CD4-positive, alpha-beta T cell treated with Interferon alpha-2 for 1 hour (primary cell): ENCODE measurements at regions not wholly inside any gene's neighbourhood (a gene's known extent, or its start where the extent isn't known, plus 50 kb on each side); places are given as distances from the start of the nearest gene placed in this dataset.

Source experiments
- DNase-seq, 2 donors: peaks; one replicate each; pipeline ENCODE4 v3.0.0-alpha.2; 2020 to 2022

DNA sequence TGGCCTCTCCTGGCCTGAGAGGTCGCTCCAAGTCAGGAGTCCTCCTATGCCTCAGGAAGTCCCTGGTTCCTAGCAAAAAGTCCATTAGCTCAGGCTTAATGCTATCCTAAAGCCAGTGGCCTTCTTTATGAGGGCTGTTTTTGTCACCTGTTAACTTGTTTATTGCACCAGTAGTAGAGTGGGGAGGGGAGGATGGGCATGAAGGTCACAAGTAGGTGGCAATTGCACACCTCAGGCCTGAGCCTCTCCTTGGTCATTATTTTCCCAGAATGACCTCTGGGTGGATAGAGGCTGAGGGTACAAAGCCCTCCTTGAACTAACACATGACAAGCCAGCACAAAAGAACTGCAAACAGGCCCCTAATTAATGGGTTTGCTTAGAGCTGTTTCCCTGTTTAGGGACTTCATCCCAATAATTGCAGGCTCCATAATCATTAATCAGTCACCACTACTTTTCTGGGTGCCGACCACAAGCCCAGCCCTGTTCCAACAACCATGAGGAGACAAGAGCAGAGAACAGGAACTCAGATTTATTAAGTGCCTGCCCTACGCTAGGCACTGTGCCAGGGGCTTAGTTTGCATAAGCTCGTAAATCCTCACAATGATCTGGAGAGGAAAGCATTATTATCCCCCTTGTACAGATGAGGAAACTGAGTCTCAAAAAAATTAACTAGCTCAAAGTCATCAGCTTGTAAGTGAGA, 123.0 kb upstream of the PKDCC start:
- DNase-seq, result no peak

DNA sequence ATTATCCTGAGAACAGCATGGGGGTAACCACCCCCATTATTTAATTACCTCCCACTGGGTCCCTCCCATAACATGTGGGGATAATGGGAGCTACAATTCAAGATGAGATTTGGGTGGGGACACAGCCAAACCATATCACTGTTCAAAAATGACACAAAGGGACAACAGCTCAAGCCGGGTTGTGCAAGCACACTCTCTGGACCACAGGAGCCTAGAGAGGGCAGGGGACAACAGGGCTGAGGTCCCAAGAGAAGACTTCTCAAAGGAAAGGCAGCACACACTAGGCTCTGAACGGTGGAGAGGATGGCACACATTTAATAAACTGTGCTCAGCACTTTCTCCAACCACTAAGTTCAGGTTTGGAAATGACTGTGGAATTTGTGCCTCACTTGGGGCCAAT, 122.1 kb upstream of the PKDCC start:
- DNase-seq, result no peak

DNA sequence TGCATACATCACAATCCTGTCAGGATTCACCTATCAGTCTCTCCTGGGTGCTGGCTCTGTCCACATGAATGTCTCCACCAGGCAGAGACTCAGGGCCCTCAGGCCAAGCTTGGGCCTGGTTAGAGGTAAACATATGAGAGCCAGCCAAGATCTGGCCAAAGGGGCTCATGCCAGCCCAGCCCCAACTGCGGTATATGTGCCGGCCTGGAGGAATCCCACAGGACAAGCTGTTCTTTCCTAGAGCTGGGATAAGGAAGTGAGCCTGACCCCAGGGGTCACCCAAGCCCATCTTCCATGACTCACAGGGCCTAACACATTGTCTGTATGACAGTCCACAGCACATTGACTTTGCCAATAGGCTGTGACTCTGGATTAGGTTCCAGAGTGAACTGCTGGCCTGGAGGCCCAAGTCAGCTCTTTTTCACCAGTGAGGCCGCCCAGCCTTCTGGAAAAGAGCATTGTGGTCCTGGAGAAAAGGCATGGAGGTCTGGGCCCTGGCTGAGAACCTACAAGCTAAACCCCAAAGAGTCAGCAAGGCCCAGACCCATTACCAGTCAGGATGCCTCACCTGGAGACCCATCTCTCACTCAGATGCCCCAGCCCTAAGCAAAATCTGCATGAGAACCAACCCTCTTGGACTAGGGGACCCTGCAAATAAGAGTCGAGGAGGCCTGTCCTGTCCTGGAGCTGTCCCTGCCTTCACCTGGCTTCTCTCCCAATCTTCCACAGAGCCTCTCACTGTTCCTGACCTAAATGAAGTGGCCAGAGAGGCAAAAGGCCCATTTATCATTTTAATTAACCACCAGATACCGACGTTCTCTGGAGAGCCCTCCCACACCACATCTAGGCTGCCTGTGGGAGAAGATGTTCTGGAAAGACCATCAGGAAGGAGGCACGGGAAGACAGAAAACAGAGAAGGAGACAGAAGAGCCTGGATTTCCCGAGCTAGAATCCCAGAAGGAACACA, 120.9 kb upstream of the PKDCC start:
- no peak for DNase-seq

DNA sequence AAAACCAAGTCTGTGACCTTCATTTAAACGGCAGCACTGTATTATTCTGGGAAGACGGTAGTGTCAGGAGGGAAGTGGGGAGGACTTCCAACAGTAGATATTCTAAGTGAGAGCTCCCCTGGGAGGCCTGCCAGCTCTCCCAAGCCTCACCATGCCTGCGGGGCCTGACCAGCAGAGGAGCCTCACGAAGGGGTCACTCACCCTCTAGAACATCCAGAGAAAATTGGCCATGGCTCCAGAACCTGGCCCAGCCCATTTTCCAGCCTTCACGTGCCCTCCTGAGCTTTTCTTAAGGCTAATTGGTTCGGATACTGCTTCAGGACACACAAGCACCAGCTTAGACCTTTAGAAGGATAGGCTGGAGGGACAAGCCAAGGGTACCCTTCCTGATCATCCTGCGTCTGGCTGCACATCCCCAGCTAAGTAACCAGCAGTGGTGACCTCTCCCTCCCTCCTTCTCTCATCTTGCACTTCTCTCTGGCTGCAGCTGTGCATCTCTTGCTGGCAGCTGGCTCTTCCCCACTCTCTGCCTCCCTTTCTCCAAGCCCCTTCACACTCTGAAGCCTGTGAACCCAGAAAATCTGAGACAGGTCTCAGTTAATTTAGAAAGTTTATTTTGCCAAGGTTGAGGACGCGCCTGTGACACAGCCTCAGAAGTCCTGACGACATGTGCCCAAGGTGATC, 120.1 kb upstream of the PKDCC start:
- DNase-seq, result no peak

DNA sequence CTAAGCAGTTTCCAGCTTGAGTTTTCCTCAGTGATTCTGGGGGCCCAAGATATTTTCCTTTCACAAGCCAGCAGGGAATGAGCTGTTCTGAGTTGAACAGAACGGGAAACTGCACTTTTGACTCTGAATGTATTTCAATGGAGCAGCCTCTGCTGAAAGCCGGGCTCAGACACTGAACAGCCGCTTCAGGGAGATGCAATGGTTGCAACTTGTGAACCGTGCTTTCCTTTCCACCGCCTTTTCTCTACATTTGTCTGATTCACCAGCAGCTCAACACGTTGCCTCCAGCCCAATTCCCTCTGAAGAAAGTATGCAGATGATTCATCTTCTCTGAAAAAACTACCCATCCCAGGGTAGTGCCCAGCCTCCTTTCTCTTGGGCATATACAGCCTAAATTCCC, 119.3 kb upstream of the PKDCC start:
- no peak for DNase-seq

DNA sequence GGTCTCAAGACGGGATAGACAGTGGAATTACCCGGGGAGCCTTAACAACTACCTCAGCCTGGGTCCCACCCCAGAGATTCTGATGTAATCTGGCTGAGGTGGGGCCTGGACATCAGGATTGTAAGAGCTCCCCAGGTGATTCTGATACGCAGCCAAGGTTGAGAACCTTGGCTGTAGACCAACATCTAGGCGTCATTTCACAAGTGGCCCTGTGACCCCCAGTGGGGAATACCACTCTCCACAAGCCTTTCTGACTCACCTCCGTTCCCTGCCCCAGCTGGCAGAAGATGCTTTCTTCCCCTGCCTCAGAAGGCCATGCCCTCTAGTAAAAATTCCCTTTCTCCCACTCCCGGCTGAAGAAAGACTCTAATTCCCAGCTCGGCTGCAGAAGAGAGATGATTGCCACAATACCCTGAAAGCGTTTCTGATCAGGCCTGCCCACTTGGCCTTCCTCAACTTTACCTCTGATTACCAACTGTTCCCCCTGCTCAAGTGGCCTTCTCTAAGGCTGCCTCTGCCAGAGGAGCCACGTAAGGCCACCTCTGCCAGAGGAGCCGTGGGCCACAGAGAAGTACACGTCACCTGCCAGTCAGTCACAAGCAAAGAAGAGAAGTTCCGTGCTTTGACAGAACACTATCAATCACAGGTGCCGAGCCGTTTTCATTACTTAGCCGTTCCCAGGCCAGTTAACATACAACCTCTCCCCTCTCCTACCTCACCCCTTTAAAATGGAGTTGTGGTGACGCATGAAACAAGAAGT, 116.8 kb upstream of the PKDCC start:
- no peak for DNase-seq

DNA sequence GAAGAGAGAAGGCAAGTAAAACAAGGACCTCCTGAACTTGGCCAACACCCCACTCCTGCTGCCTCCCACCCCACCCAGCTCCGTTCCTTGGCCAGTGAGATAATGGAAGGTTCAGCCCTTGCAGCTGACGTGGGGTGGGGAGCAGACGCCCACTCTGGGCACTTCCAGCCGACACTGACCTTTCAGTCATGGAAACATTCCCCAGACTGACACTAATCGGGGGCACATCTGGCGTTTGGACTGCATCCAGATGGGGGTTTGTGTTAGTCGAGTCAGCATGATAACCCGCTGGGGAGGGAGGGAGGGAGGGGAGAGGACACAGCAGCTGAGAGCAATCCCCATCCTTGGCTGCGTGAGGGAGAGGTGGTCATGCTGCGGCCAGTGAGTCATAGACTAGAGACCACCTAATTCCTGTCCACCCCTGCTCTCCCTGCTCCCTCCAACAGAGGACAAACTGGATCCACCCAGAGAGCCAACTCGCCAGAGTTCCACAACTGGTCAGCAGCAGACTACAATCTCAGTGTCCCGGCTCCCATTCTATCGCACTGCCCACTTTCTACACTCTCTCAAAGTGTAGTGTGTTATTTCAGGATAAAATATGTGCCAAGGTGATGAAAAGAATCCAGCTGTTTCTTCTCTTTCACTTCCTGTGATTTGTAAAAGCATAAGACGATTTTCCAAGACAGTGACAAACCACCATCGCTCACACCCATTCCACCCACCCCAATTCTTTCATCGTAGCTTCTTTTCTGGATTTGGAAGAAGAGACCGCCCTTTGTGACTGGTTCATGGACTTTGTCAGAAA, 115.4 kb upstream of the PKDCC start:
- DNase-seq, result no peak

DNA sequence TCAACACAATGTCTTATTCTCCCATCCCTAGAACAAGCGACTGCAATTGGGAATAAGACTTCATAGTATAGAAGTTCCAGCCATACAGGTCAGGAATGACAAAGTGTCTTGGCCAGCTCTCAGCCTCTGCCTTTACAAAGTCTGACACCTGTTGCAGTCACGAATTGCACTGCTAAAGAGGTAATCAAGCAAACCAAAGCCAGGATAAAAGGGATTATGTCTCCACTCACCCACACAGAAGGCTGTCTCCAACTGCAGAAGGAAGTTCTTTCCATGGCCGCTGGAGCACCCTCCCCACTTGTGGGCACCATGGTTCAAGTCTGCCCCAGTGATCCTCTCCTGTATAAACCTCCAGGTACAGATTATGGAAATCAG, 114.8 kb upstream of the PKDCC start:
- DNase-seq, result no peak

DNA sequence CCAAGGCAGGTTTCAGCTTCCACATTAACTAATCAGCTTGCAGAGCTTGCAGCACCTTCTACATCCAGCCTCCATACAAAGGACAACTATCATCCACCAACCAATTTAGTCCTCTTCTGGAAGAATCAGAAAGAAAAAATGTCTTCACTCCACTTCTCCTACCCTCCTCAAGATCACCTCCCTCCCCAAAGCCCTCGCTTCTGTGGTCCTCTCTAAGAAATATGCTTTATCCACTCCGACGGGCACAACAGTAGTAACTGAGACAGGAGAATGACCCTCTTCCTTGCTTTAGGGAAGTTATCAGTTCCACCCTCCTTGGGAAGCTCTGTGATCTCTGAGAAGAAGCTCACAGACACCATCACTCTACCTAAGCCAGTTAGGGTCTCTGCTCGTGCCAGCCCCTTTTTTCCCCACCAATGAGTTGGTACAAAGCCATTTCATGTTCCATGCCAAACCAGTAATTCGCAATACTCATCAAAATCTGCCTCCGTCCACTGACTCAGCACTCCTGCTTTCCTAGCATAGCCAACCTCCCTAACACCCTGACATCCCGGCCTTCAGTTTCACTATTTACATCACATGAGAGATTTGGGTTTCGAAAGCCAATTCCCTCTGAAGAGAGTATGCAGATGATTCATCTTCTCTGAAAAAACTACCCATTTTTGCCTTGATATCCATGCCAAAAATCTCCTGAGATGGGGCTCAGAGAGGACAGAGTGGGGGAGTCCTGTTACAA, 114.1 kb upstream of the PKDCC start:
- DNase-seq, result no peak

DNA sequence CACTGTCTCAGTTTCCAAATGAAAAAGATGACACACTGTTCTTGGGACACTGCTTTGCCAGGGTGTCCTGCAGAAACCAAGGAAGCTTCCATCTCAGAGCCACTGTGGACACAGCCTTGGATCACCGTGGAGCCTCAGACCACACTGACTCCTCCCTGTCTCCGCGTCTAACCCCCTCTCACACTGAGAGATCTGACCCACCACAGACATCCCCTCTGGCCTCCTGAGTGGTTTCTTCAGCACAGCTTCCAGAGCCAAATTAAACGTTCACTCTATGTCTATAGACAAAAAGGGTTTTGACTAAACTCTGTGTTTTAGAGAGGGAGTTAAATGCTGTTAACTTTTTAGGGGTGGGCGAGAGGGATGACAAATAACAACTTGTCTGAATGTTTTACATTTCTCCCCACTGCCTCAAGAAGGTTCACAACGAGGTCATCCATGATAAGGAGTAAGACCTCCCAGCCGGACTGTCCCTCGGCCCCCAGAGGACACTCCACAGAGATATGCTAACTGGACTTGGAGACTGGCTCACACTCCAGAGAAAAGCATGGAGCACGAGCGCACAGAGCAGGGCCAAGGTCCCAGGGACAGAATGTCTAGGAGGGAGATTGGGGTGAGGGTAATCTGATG, 113.4 kb upstream of the PKDCC start:
- no peak for DNase-seq

DNA sequence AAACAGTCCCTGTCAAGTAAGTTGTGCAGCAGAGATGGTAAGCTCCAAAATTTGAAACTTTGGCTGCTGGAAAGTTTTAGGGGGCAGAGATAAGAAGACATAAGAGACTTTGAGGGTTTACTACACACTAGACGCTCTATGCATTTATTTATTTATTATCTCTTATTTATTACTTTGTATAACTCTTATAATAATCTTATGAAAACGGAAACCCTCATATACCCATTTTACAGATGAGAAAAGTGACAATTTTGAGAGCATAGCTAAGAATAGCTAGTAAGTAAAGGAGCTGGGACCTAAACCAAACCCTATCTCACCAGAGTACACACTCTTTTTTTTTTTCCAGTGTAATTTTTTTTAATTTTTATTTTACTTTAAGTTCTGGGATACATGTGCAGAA, 112.8 kb upstream of the PKDCC start:
- no peak for DNase-seq

DNA sequence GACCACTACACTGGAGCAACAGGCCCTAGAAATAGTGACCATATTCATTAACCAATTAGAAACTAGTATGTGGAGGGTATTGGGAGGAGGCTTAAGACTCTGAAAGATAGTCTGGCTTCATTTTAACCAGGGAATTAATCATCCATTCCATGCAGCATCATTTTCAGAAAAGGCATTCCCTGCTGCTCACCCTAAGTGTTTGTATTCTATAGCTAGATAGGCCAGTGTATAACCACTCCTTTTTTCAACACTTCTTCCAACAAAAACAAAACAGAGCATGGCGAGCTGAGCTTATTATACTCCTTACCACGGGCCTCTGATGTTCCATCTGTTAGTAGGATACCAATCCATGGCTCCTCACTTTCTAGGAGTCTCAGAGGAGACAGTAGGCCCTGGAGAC, 112.0 kb upstream of the PKDCC start:
- no peak for DNase-seq

DNA sequence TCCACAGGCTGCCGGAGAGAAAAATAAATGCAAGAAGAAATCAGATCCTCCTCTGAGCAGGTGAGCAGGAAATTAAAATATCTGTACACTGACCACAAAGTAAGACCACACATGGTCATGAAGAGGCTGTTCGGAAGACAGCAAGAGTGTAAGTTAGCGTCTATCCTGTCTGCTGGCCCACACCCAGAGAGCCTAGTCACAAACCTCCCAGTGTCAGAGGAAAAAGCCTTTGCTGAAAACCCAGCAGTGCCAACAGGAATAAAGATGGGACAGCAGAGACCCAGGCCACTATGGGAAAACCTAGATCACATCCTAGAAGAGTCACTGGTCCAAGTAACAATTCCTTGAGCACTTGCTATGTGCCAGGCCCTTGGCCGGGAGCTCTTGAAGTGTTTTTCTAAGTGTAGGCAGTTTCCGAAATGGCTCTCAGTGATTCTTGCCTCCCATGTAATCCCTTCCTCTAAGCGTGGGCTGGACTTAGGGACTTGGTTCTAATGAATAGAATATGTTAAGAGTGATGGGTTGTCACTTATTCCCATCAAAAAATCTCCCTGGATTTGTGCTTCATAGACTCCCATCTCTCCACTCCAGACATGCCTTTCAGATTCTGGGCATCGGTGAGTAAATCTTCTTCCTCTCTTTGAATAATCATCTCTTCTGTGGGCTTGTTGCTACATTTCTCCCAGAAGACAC, 110.9 kb upstream of the PKDCC start:
- no peak for DNase-seq

DNA sequence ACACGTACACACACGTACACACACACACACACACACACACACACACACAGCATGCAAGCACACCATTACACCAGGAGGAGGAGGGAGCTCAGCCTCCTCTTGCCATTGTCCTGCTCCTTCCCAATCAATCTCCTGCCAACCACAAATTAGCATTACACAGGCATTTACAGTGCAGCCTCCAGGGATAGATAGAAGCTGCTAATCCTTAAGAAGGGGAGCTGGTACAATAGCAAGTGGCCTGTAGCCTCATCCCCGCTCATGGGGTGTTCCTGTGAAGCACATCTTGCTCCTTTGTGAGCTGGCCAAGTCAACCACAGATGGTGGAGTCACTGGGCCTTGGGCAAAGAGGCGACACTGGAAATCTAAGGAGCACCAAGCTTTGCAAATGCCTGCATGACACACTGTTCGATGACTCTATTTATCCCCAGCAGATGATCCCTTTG, 110.3 kb upstream of the PKDCC start:
- DNase-seq, result no peak

DNA sequence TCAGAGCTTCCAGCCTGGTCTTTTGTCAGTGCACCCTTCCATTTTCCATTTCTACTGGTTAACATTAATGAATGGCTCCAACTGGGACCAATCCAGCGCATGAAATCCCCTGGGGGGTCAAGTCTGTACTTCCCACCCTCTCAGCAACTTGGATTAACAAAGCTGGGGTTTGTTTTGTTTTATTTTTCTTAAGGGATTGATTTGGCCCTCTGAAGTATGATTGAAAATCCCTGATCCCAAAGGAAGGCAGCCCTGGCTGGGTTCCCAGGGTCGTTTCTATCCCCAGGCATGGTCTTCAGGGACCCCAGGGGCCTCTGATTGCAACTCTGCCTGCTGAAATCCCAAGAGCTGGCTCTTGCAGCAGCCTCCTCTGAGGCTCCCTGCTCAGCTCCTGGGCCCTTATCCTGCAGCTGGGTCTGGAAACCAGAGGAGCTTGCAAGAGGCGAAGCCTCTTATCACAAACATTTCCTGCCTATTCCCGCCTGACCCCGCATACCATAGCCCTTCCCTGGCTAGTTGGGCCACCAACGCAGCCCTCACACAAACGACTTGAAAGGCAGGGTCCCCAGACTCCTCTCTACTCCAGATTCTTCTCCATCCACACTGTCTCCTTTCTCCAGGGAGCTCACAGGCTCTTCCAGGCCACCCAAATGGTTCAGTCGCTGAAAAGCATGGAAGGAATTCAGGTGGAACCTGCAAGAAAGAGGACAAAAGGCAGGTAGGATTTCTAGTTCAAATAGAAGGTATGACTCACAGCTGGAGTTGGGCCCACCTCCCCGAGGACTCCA, 109.7 kb upstream of the PKDCC start:
- no peak for DNase-seq

DNA sequence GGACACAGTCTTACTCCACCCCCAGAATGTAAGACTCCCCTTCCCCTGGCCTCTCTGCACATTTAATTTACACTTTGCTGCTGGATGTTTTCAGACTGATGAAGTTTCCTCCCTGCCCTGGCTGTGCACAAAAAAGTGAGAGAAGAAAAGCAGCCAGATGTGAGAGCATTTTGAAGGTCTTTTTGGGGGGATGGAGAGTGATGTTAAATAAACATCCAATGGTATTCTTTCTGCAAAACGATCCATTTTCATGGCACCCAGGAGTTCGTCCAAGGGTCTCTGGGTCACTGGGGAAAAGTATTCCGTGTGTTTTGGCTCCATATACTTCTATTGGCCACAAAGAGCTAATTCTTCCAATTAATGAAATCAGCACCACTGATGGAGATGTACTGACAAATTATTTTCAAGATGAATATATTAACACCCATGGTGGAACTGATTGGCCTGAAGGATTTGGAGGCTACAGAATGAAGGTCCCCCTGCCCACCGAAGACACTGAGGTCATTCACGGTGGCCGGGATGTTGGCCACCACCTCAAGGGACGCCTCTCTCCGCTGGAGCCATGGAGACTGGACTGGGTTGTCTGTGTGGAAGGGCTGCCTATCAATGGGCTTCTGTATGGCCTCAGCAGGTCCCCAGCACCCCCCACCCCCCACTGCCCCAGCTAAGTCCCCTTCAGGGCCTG, 107.6 kb upstream of the PKDCC start:
- DNase-seq, result no peak

DNA sequence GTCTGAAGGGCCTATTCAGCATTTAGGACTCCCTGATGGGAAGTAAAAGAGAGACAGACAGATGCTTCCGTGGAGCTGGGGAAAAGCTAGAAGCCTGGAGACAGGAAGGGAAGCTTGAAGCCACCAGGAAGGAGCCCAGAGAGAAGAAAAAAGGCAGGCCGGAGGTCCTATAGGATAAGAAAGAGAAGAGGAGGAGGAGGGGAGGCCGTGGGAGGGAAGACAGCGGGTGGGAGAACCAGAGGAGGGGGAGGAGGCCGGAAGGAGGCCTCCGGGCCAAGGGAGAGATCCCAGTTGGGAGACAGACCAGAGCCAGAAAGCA, 107.1 kb upstream of the PKDCC start:
- DNase-seq, result no peak

DNA sequence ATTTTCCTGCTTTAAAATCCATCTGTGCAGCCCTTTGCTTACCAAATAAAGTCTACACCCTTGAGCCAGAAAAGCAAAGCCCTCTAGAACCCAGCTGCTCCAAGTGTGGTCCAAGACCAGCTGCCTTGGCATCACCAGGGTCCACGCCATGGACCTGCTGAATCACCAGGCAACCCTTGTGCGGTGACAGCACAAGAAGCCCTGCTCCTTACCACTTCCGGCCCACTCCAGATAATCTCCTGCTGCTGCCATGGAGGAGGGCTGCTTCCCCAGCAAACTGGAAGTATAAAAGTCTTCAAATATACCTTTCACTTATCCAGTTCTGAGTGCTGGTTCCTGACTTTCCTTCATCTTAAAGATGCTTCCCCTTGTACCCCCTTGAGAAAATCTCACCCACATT, 106.0 kb upstream of the PKDCC start:
- no peak for DNase-seq

DNA sequence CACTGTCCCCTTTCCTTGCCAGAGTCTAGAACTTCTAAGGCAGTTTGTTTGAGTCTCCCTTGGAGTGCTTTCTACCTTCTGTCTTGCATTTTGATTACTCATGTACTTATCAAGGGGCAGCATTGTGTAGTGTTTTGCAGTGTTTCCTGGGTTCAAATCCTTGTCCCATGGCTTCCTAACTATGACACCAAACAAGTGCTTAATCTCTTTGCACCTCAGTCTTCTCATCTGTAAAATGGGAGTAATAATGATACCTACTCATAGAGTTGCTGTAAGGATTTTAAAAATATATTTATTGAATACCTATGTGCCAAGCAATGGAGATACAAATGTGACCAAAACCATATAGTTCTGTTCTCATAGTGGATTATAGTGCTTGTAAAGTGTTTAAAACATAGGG, 105.5 kb upstream of the PKDCC start:
- no peak for DNase-seq
